NB4 (cell line): ENCODE measurements at regions not wholly inside any gene's neighbourhood (a gene's known extent, or its start where the extent isn't known, plus 50 kb on each side); places are given as distances from the start of the nearest gene placed in this dataset.

ENCODE experiments used
- CTCF ChIP-seq: IDR thresholded peaks from one replicate; pipeline ENCODE4 v1.5.1; 2012; ENCODE audit warnings: low read depth, low read length
- POLR2A ChIP-seq: IDR thresholded peaks from 2 replicates; pipeline ENCODE4 v1.6.1; 2011; ENCODE audit warnings: mild to moderate bottlenecking; ENCODE audit not compliant: insufficient read length; ENCODE audit errors: extremely low read depth

GRCh38 chr3:143185401-143185800, 65.8 kb downstream of the CHST2 start:
- no peak for TF ChIP-seq POLR2A
- TF ChIP-seq CTCF, result no peak
